Activated T-cell treated with anti-CD3 and anti-CD28 coated beads, Interleukin-2, amount 50 U/mL, for 4 hours (primary cell): ENCODE measurements at regions not wholly inside any gene's neighbourhood (a gene's known extent, or its start where the extent isn't known, plus 50 kb on each side); places are given as distances from the start of the nearest gene placed in this dataset.

Experiments used
- ATAC-seq, 2 donors: fragments of 200-7000 bp; cut with Tn5 transposase; one replicate each; pipeline ENCODE4 v1.10.0; 2021
- DNase-seq: peaks from one replicate; pipeline ENCODE4 v3.0.0-alpha.2; 2020
- H3K27me3 Mint-ChIP-seq: one replicate; pipeline ENCODE4 v1.8.0; 2021; ENCODE audit warnings: low read depth, mixed read lengths
- H3K36me3 Mint-ChIP-seq: one replicate; pipeline ENCODE4 v1.8.0; 2022; ENCODE audit warnings: mixed read lengths; ENCODE audit not compliant: insufficient read depth
- H3K4me1 Mint-ChIP-seq: one replicate; pipeline ENCODE4 v1.8.0; 2021; ENCODE audit warnings: low read depth, mixed read lengths
- H3K4me3 Mint-ChIP-seq: one replicate; pipeline ENCODE4 v1.8.0; 2021; ENCODE audit warnings: mild to moderate bottlenecking, moderate library complexity, mixed read lengths
- H3K9me3 Mint-ChIP-seq: one replicate; pipeline ENCODE4 v1.8.0; 2021; ENCODE audit warnings: mixed read lengths

GRCh38 chr9:135229701-135230385 is 142.4 kb downstream of the OLFM1 start:
- peaks cover 8% of the 10 kb centered on the region for H3K27me3 Mint-ChIP-seq
- peaks cover 3% of the 10 kb centered on the region for H3K9me3 Mint-ChIP-seq
- ATAC-seq (no peak), DNase-seq (no peak)
- no peaks in the 10 kb centered on the region for H3K4me1 Mint-ChIP-seq
- no peaks in the 10 kb centered on the region for H3K36me3 Mint-ChIP-seq
- H3K4me3 Mint-ChIP-seq, result no peak overlapping the region

DNA sequence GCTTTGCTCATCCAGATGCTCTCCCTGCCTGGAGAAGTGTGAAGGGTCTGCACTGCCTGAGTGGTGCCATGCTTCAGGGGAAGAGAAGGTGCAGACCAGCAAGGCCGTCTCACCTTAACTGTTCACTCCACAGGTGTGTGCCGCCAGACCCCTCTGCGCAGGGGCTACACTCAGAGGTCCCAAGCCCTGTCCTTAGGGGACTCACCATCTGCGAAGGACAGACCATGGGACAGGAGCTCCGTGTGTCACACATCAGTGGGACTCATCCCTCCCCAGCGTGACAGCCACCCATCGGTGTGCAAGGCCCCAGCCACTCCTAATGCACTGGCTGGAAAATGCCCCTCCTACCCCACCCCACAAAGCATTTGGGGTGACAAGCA is 142.9 kb downstream of the OLFM1 start:
- no peaks in the 10 kb centered on the region for H3K4me1 Mint-ChIP-seq
- DNase-seq (no peak), ATAC-seq (no peak)
- no peaks in the 10 kb centered on the region for H3K36me3 Mint-ChIP-seq
- H3K4me3 Mint-ChIP-seq, result no peak overlapping the region
- H3K9me3 Mint-ChIP-seq, result peaks cover 3% of the 10 kb centered on the region
- H3K27me3 Mint-ChIP-seq, result peaks cover 8% of the 10 kb centered on the region

DNA sequence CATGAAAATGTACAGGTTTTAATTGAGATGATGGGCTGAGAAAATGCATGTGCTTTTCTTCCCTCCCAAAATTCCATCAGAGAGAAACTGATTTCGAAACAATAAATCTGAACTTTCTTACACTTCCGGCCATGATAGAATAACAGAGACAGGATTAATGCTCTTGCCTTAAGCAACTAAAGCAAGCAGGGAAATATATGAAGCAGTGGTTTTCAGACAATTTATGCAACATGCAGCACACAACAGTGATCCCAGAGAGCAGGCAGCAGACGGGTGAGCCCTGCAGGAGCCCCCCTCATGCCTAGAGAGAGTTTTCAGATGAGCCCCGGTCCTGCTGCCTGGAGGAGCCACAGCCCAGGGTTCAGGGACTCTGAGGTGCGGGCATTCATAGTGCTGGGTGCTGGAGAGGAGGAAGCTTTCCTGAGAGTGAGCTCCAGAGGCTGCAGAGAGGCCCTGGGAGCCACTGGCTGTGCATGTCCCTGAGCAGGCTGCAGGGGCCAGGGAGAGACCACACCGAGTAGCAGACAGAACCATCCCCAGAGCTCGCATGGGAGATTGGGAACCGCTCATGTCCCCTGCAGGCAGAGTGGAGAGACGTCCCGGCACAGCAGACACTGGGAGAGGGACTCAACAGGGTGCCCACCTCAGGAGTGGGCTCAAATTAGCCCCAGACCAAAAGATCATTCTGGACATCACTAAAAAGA is 143.5 kb downstream of the OLFM1 start:
- ATAC-seq (no peak), DNase-seq (no peak)
- Mint-ChIP-seq H3K36me3 (no peaks in the 10 kb centered on the region), H3K9me3 (peaks cover 3% of the 10 kb centered on the region), H3K4me3 (no peak overlapping the region), H3K27me3 (peaks cover 8% of the 10 kb centered on the region), H3K4me1 (no peaks in the 10 kb centered on the region)

DNA sequence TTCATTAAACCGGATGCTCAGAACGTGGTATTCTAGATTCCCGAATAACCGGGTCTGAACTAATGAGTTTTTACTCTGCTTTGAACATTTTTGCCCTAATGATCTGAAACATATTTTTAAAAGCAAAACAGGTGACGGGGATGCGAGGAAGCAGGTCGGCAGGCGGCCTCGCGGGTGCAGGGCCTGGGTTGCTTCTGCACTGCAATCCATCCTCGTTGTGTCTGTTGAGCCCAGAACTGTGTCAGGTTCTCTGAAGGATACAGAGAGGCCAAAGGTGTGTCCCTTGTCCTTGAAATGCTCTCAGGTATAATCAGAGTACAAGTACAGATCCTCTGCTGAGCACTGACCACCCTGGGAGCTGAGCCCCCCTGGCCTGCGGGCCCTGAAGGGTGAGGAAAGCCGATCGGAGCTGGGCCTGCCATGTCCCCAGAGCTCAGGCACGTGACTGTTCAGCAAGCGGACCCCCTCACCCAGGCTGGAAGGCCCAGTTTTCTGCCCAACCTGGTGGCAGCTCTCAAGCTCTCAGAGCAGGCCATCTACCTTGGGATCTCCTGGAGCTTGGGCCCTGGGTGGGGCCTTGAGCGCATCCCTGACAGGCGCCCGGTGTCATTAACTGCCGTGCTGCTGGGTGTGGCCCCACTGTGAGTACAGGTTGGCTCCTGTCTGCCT is 151.8 kb downstream of the OLFM1 start:
- DNase-seq (no peak), ATAC-seq (no peak)
- no peaks in the 10 kb centered on the region for H3K4me1 Mint-ChIP-seq
- H3K27me3 Mint-ChIP-seq, result peaks cover 3% of the 10 kb centered on the region
- H3K9me3 Mint-ChIP-seq, result peaks cover 2% of the 10 kb centered on the region
- H3K4me3 Mint-ChIP-seq, result no peak overlapping the region
- H3K36me3 Mint-ChIP-seq, result no peaks in the 10 kb centered on the region

DNA sequence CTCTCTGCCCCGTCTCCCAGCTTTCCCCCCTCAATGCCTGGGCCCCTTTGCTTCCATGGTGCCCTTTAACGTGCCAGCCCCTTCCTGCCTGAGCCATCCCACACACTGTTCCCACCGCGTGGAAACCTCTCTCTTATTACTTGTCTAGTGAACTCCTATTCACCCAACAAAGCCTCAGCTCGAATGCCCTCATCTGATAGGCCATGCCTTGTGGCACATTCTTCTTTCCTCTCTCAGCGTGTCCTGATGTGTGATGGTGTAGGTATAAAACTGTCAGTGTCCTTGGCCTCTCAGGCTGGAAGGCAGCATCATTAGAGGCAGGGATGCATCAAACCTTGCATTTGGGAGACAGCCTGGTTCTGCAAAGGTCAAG is 152.3 kb downstream of the OLFM1 start:
- Mint-ChIP-seq H3K4me3 (no peak overlapping the region), H3K4me1 (no peaks in the 10 kb centered on the region), H3K27me3 (peaks cover 3% of the 10 kb centered on the region), H3K36me3 (no peaks in the 10 kb centered on the region), H3K9me3 (no peaks in the 10 kb centered on the region)
- no peak for ATAC-seq
- no peak for DNase-seq

GRCh38 chr9:135240222-135240621 is 152.8 kb downstream of the OLFM1 start:
- Mint-ChIP-seq H3K9me3 (no peaks in the 10 kb centered on the region), H3K36me3 (no peaks in the 10 kb centered on the region), H3K4me1 (no peaks in the 10 kb centered on the region), H3K4me3 (no peak overlapping the region), H3K27me3 (peaks cover 7% of the 10 kb centered on the region)
- ATAC-seq (no peak), DNase-seq (no peak)

DNA sequence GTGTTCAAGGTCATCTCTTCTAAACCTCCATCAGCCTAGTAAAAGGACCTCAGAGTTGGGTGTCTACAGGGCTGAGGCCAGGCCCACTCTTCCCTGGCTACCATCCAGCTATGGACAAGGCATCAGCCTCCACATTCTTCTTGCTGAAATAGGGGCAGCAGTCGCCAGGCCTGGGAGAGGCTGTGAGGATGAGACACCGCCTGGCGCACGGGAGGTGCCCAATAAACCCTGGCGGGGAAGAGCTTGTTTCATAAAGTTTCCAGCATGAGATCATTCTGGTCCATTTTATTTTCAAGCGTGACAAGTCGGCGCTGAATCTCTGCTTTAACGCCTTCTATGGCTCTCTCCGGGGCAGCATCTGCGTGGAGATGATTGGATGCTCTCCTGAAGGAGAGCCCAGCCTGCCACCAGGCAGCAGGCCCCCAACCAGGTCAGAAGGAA is 153.4 kb downstream of the OLFM1 start:
- H3K4me1 Mint-ChIP-seq, result no peaks in the 10 kb centered on the region
- no peak for DNase-seq
- H3K36me3 Mint-ChIP-seq, result no peaks in the 10 kb centered on the region
- no peak overlapping the region for H3K4me3 Mint-ChIP-seq
- peaks cover 13% of the 10 kb centered on the region for H3K27me3 Mint-ChIP-seq
- no peaks in the 10 kb centered on the region for H3K9me3 Mint-ChIP-seq
- no peak for ATAC-seq

DNA sequence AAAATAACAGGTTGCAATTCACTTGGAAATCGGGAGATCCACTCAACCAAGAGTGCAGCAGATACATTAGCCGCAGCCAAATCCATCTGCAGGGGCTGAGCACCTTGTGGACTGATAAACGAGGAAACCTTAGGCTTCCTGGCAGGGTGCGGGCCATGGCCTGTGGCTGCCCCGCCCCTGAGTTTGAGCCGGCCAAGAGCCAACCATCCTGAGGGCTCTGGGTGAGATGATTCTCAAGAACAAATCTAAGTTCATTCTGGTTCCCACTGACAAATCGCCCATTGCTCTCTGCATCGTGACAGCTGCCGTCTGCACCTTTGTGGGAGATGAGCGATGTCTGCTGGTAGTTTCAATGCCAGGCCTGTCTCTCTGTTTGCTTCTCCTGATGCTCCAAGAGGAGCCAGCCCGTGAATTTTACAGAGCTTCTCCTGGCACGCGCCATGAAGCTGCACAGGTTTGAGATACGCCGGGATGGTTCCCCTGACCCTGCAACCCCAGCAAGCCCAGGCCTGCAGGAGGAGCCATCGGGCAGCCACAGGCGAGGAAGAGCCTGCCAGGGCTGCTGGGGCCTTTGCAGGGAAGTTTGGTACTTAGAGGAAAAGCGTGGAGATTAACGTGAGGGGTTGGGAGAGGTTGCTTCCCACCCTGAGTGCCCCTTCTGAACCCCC is 154.0 kb downstream of the OLFM1 start:
- H3K4me1 Mint-ChIP-seq, result no peaks in the 10 kb centered on the region
- no peak for DNase-seq
- no peaks in the 10 kb centered on the region for H3K36me3 Mint-ChIP-seq
- H3K9me3 Mint-ChIP-seq, result no peaks in the 10 kb centered on the region
- no peak overlapping the region for H3K4me3 Mint-ChIP-seq
- H3K27me3 Mint-ChIP-seq, result peaks cover 17% of the 10 kb centered on the region
- ATAC-seq, result no peak

- H3K4me3 Mint-ChIP-seq, result no peak overlapping the region
- H3K9me3 Mint-ChIP-seq, result no peaks in the 10 kb centered on the region
- no peak for DNase-seq
- H3K27me3 Mint-ChIP-seq, result peaks cover 17% of the 10 kb centered on the region
- H3K4me1 Mint-ChIP-seq, result no peaks in the 10 kb centered on the region
- no peak for ATAC-seq
- H3K36me3 Mint-ChIP-seq, result no peaks in the 10 kb centered on the region
Measured at GRCh38 chr9:135242049-135242396, 154.6 kb downstream of the OLFM1 start.

DNA sequence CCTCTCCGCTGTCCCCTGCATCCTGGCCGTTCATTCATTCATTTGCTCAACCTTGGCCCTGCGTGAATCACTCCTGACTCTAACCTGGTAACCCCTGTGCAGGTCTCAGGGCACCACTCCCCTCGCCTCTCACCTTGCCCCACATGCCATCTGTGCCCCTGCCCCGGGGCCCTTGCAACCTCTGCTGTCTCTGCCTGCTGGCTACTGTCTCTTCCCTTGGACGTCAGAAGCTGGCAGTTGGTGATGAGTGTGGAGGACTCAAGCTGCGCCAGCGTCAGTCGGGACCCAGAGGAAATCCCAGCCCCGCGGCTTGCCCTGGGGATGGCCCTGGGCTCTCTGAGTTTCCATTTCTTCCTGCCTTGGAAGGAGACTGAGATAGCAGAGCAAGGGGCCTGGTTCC is 154.9 kb downstream of the OLFM1 start:
- no peaks in the 10 kb centered on the region for H3K4me1 Mint-ChIP-seq
- no peak overlapping the region for H3K4me3 Mint-ChIP-seq
- H3K27me3 Mint-ChIP-seq, result peaks cover 17% of the 10 kb centered on the region
- H3K9me3 Mint-ChIP-seq, result no peaks in the 10 kb centered on the region
- no peaks in the 10 kb centered on the region for H3K36me3 Mint-ChIP-seq
- no peak for ATAC-seq
- no peak for DNase-seq

GRCh38 chr9:135243201-135244190 is 156.0 kb downstream of the OLFM1 start:
- no peaks in the 10 kb centered on the region for H3K9me3 Mint-ChIP-seq
- no peak overlapping the region for H3K4me3 Mint-ChIP-seq
- H3K27me3 Mint-ChIP-seq, result peaks cover 17% of the 10 kb centered on the region

GRCh38 chr9:135244271-135245221 is 157.1 kb downstream of the OLFM1 start:
- Mint-ChIP-seq H3K4me1 (no peaks in the 10 kb centered on the region), H3K36me3 (no peaks in the 10 kb centered on the region), H3K9me3 (no peaks in the 10 kb centered on the region), H3K27me3 (peaks cover 17% of the 10 kb centered on the region), H3K4me3 (no peak overlapping the region)
- ATAC-seq (no peak), DNase-seq (no peak)

More at GRCh38 chr9:135243201-135244190, 156.0 kb downstream of the OLFM1 start:
- no peaks in the 10 kb centered on the region for H3K4me1 Mint-ChIP-seq
- ATAC-seq (no peak), DNase-seq (no peak)
- H3K36me3 Mint-ChIP-seq, result no peaks in the 10 kb centered on the region
